GM19328 (cell line): ENCODE measurements at regions not wholly inside any gene's neighbourhood (a gene's known extent, or its start where the extent isn't known, plus 50 kb on each side); places are given as distances from the start of the nearest gene placed in this dataset.

ENCODE experiments used
- ATAC-seq: cut with Tn5 transposase; IDR thresholded peaks from one replicate; pipeline ENCODE4 v1.9.1; 2021; ENCODE audit warnings: mild to moderate bottlenecking, moderate library complexity; ENCODE audit not compliant: unreplicated experiment

- ATAC-seq, result no peak
Observed at GRCh38 chr20:40591119-40591518, 97.9 kb downstream of the MAFB start.

GRCh38 chr20:40589581-40589980 lies 99.5 kb downstream of the MAFB start:
- ATAC-seq, result no peak

- no peak for ATAC-seq
Observed at GRCh38 chr20:40588891-40589290, 100.1 kb downstream of the MAFB start.

GRCh38 chr20:40587038-40587437 lies 102.0 kb downstream of the MAFB start:
- no peak for ATAC-seq

GRCh38 chr20:40584130-40584809 lies 104.8 kb downstream of the MAFB start:
- no peak for ATAC-seq

GRCh38 chr20:40583636-40584035 lies 105.4 kb downstream of the MAFB start:
- no peak for ATAC-seq

GRCh38 chr20:40583205-40583604 lies 105.8 kb downstream of the MAFB start:
- ATAC-seq, result no peak

GRCh38 chr20:40582531-40582930 lies 106.5 kb downstream of the MAFB start:
- no peak for ATAC-seq

GRCh38 chr20:40579701-40580100 lies 109.3 kb downstream of the MAFB start:
- no peak for ATAC-seq

GRCh38 chr20:40578961-40579360 lies 110.1 kb downstream of the MAFB start:
- no peak for ATAC-seq

GRCh38 chr20:40575851-40576250 lies 113.2 kb downstream of the MAFB start:
- no peak for ATAC-seq

- ATAC-seq, result no peak
Observed at GRCh38 chr20:40572251-40572650, 116.8 kb downstream of the MAFB start.

GRCh38 chr20:40571639-40572038 lies 117.4 kb downstream of the MAFB start:
- no peak for ATAC-seq

- no peak for ATAC-seq
Observed at GRCh38 chr20:40568200-40568599, 120.8 kb downstream of the MAFB start.

GRCh38 chr20:40565682-40566040 lies 123.4 kb downstream of the MAFB start:
- no peak for ATAC-seq

GRCh38 chr20:40565001-40565681 lies 123.9 kb downstream of the MAFB start:
- ATAC-seq, result no peak

GRCh38 chr20:40563296-40563950 lies 125.6 kb downstream of the MAFB start:
- ATAC-seq, result no peak

GRCh38 chr20:40562031-40562430 lies 127.0 kb downstream of the MAFB start:
- no peak for ATAC-seq

GRCh38 chr20:40561187-40561586 lies 127.8 kb downstream of the MAFB start:
- ATAC-seq, result no peak

GRCh38 chr20:40558212-40558611 lies 130.8 kb downstream of the MAFB start:
- ATAC-seq, result no peak

- no peak for ATAC-seq
Observed at GRCh38 chr20:40551125-40551530, 137.9 kb downstream of the MAFB start.

GRCh38 chr20:40547483-40548091 lies 141.4 kb downstream of the MAFB start:
- no peak for ATAC-seq
